Central memory CD8-positive, alpha-beta T cell (primary cell): ENCODE measurements at regions not wholly inside any gene's neighbourhood (a gene's known extent, or its start where the extent isn't known, plus 50 kb on each side); places are given as distances from the start of the nearest gene placed in this dataset.

ENCODE experiments used
- ATAC-seq: fragments of 150-1000 bp; cut with Tn5 transposase; replicated peaks from 2 replicates; pipeline ENCODE4 v1.10.0; 2022; ENCODE audit warnings: mild to moderate bottlenecking, moderate FRiP score, moderate number of reproducible peaks; ENCODE audit not compliant: poor library complexity, severe bottlenecking; ENCODE audit errors: extremely low read depth
- DNase-seq, 2 donors: peaks; one replicate each; pipeline ENCODE4 v3.0.0; 2021; ENCODE audit warnings: low spot score in 2 of 2
- H3K27ac Mint-ChIP-seq: one replicate; pipeline ENCODE4 v1.8.0; 2022; ENCODE audit warnings: low read depth, mild to moderate bottlenecking, moderate library complexity, mixed read lengths
- H3K27me3 Mint-ChIP-seq: one replicate; pipeline ENCODE4 v1.8.0; 2022; ENCODE audit warnings: mixed read lengths
- H3K36me3 Mint-ChIP-seq: one replicate; pipeline ENCODE4 v1.8.0; 2022; ENCODE audit warnings: mild to moderate bottlenecking, moderate library complexity, mixed read lengths; ENCODE audit not compliant: insufficient read depth
- H3K4me1 Mint-ChIP-seq: one replicate; pipeline ENCODE4 v1.8.0; 2022; ENCODE audit warnings: mixed read lengths
- H3K4me3 Mint-ChIP-seq: one replicate; pipeline ENCODE4 v1.8.0; 2022; ENCODE audit warnings: mild to moderate bottlenecking, moderate library complexity, mixed read lengths
- H3K9me3 Mint-ChIP-seq: one replicate; pipeline ENCODE4 v1.8.0; 2022; ENCODE audit warnings: mixed read lengths

- Mint-ChIP-seq H3K36me3 (no peaks in the 10 kb centered on the region), H3K4me1 (no peaks in the 10 kb centered on the region), H3K9me3 (peaks cover 12% of the 10 kb centered on the region), H3K27me3 (no peaks in the 10 kb centered on the region), H3K4me3 (no peak overlapping the region), H3K27ac (no peak overlapping the region)
- no peak for ATAC-seq
- DNase-seq: no peak
Measured at GRCh38 chr12:115439008-115439601, 755.1 kb upstream of the TBX3 start.

GRCh38 chr12:115438314-115438713, 754.3 kb upstream of the TBX3 start:
- Mint-ChIP-seq H3K27me3 (no peaks in the 10 kb centered on the region), H3K9me3 (peaks cover 12% of the 10 kb centered on the region), H3K27ac (no peak overlapping the region), H3K4me1 (no peaks in the 10 kb centered on the region), H3K36me3 (no peaks in the 10 kb centered on the region), H3K4me3 (no peak overlapping the region)
- DNase-seq (no peak), ATAC-seq (no peak)

GRCh38 chr12:115437061-115437567, 753.1 kb upstream of the TBX3 start:
- H3K36me3 Mint-ChIP-seq: no peaks in the 10 kb centered on the region
- peaks cover 12% of the 10 kb centered on the region for H3K9me3 Mint-ChIP-seq
- no peak overlapping the region for H3K27ac Mint-ChIP-seq
- no peaks in the 10 kb centered on the region for H3K4me1 Mint-ChIP-seq
- DNase-seq: no peak
- no peak overlapping the region for H3K4me3 Mint-ChIP-seq
- no peak for ATAC-seq
- no peaks in the 10 kb centered on the region for H3K27me3 Mint-ChIP-seq

- H3K27me3 Mint-ChIP-seq: no peaks in the 10 kb centered on the region
- H3K27ac Mint-ChIP-seq: no peak overlapping the region
- H3K4me1 Mint-ChIP-seq: no peaks in the 10 kb centered on the region
- DNase-seq: no peak
- no peak overlapping the region for H3K4me3 Mint-ChIP-seq
- no peaks in the 10 kb centered on the region for H3K36me3 Mint-ChIP-seq
- no peak for ATAC-seq
- H3K9me3 Mint-ChIP-seq: peaks cover 8% of the 10 kb centered on the region
Measured at GRCh38 chr12:115433014-115433634, 749.1 kb upstream of the TBX3 start.

- Mint-ChIP-seq H3K27me3 (no peaks in the 10 kb centered on the region), H3K36me3 (no peaks in the 10 kb centered on the region), H3K4me1 (no peaks in the 10 kb centered on the region), H3K27ac (no peak overlapping the region), H3K4me3 (no peak overlapping the region), H3K9me3 (no peaks in the 10 kb centered on the region)
- no peak for ATAC-seq
- DNase-seq: no peak
Measured at GRCh38 chr12:115430636-115431035, 746.7 kb upstream of the TBX3 start.

GRCh38 chr12:115426732-115427131, 742.8 kb upstream of the TBX3 start:
- H3K36me3 Mint-ChIP-seq: no peaks in the 10 kb centered on the region
- ATAC-seq: no peak
- no peak overlapping the region for H3K27ac Mint-ChIP-seq
- H3K4me3 Mint-ChIP-seq: no peak overlapping the region
- no peaks in the 10 kb centered on the region for H3K4me1 Mint-ChIP-seq
- no peaks in the 10 kb centered on the region for H3K27me3 Mint-ChIP-seq
- DNase-seq: no peak
- peaks cover 5% of the 10 kb centered on the region for H3K9me3 Mint-ChIP-seq

- ATAC-seq (no peak), DNase-seq (no peak)
- no peaks in the 10 kb centered on the region for H3K4me1 Mint-ChIP-seq
- H3K27ac Mint-ChIP-seq: no peak overlapping the region
- H3K9me3 Mint-ChIP-seq: peaks cover 8% of the 10 kb centered on the region
- no peak overlapping the region for H3K4me3 Mint-ChIP-seq
- no peaks in the 10 kb centered on the region for H3K36me3 Mint-ChIP-seq
- H3K27me3 Mint-ChIP-seq: no peaks in the 10 kb centered on the region
Measured at GRCh38 chr12:115424003-115424402, 740.0 kb upstream of the TBX3 start.

GRCh38 chr12:115423546-115423987, 739.6 kb upstream of the TBX3 start:
- Mint-ChIP-seq H3K4me3 (no peak overlapping the region), H3K27me3 (no peaks in the 10 kb centered on the region), H3K27ac (no peak overlapping the region), H3K4me1 (no peaks in the 10 kb centered on the region), H3K9me3 (peaks cover 8% of the 10 kb centered on the region), H3K36me3 (no peaks in the 10 kb centered on the region)
- ATAC-seq (no peak), DNase-seq (no peak)

- ATAC-seq: peak; percentile 14
- Mint-ChIP-seq H3K27me3 (no peaks in the 10 kb centered on the region), H3K27ac (no peak overlapping the region)
Measured at GRCh38 chr12:115422845-115423545, 739.0 kb upstream of the TBX3 start.

GRCh38 chr12:115421796-115422709, 738.1 kb upstream of the TBX3 start:
- H3K27ac Mint-ChIP-seq: no peak overlapping the region
- no peaks in the 10 kb centered on the region for H3K27me3 Mint-ChIP-seq
- H3K36me3 Mint-ChIP-seq: no peaks in the 10 kb centered on the region
- DNase-seq: no peak
- H3K4me1 Mint-ChIP-seq: no peaks in the 10 kb centered on the region
- H3K4me3 Mint-ChIP-seq: no peak overlapping the region
- no peak for ATAC-seq
- H3K9me3 Mint-ChIP-seq: peaks cover 13% of the 10 kb centered on the region

More at GRCh38 chr12:115422845-115423545, 739.0 kb upstream of the TBX3 start:
- Mint-ChIP-seq H3K4me3 (no peak overlapping the region), H3K36me3 (no peaks in the 10 kb centered on the region), H3K9me3 (peaks cover 8% of the 10 kb centered on the region), H3K4me1 (no peaks in the 10 kb centered on the region)
- no peak for DNase-seq

- no peaks in the 10 kb centered on the region for H3K27me3 Mint-ChIP-seq
- ATAC-seq: no peak
- no peak overlapping the region for H3K4me3 Mint-ChIP-seq
- DNase-seq: no peak
- no peak overlapping the region for H3K27ac Mint-ChIP-seq
- no peaks in the 10 kb centered on the region for H3K36me3 Mint-ChIP-seq
- H3K9me3 Mint-ChIP-seq: peaks cover 19% of the 10 kb centered on the region
- H3K4me1 Mint-ChIP-seq: no peaks in the 10 kb centered on the region
Measured at GRCh38 chr12:115421350-115421749, 737.4 kb upstream of the TBX3 start.

- Mint-ChIP-seq H3K4me1 (no peaks in the 10 kb centered on the region), H3K36me3 (no peaks in the 10 kb centered on the region), H3K27ac (no peak overlapping the region), H3K9me3 (peaks cover 14% of the 10 kb centered on the region), H3K27me3 (no peaks in the 10 kb centered on the region), H3K4me3 (no peak overlapping the region)
- ATAC-seq: no peak
- DNase-seq: no peak
Measured at GRCh38 chr12:115419145-115419646, 735.2 kb upstream of the TBX3 start.
